ENCODE measurements at regions not wholly inside any gene's neighbourhood (a gene's known extent, or its start where the extent isn't known, plus 50 kb on each side); places are given as distances from the start of the nearest gene placed in this dataset.

DNA sequence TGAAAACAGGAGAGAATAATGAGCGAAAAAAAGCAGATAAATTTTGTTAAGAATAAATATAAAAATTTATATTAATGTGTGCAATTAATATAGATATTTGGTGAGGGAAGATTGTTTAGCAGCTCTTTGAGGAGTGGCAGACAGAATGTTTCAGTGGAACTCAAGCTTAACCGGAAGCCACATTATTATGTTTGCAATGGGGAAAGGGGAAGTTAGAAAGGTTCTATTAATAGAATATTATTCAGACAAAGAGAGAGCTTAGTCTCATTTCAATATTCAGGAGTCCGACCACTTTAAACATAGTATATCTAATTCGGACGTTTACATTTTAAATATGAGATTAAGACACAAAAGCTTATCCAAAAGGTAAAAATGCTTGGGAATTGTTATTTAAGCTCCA, 81.6 kb upstream of the KHDRBS2 start:
- no peak for TF ChIP-seq CTCF (IDR thresholded peaks at IDR 0.05; ENCODE audit: insufficient read depth, low read length)

GRCh38 chr6:62362097-62362496, 76.1 kb upstream of the KHDRBS2 start:
- TF ChIP-seq CTCF (IDR thresholded peaks at IDR 0.05; ENCODE audit: insufficient read depth, low read length): no peak
- no peak for DNase-seq (ENCODE audit: low read depth)
- H3K4me3 ChIP-seq (ENCODE audit: low read depth, low read length): no peak overlapping the region

More for the DNA sequence above, 81.6 kb upstream of the KHDRBS2 start:
- no peak for DNase-seq (ENCODE audit: low read depth)
- no peak overlapping the region for H3K4me3 ChIP-seq (ENCODE audit: low read depth, low read length)

GRCh38 chr6:62357835-62358234, 71.8 kb upstream of the KHDRBS2 start:
- no peak for DNase-seq (ENCODE audit: low read depth)
- H3K4me3 ChIP-seq (ENCODE audit: low read depth, low read length): no peak overlapping the region
- TF ChIP-seq CTCF (IDR thresholded peaks at IDR 0.05; ENCODE audit: insufficient read depth, low read length): no peak

- no peak for DNase-seq (ENCODE audit: low read depth)
- H3K4me3 ChIP-seq (ENCODE audit: low read depth, low read length): no peak overlapping the region
- no peak for TF ChIP-seq CTCF (IDR thresholded peaks at IDR 0.05; ENCODE audit: insufficient read depth, low read length)
Measured at GRCh38 chr6:62354261-62354660, 68.2 kb upstream of the KHDRBS2 start.

DNA sequence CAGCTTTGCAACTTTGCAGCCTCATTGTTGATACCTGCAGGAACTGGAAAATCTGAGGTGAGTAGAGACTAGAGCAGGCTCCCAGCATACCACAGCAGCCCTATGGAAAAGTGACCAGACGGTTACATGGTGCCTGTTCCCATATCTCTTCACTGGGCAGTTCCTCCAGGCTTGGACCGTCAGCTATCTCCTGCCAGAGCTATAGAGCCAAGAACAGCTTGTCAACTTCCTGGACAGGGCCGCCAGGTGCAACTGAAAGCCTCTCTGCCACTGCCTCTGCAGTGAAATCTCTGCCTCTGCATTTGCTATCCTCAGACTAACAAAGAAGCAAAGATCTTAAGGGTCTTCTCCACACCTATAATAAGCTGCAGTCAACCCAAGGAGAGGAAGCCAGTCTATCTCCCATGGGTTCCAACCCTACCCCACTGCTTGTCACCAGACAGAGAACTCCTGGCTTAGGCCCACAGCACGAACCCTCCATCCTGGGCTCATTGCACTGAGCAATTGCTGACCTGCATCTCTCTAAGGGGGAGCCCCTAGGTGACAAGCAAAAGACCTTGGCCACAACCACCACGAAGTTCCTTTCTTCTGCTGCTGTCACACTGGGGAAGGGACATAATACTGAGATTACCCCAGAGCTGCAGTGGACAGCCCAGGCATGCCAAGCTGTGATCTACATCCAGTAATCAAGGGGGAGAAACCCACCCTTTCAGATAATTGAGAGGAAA, 60.1 kb upstream of the KHDRBS2 start:
- no peak for DNase-seq (ENCODE audit: low read depth)
- TF ChIP-seq CTCF (IDR thresholded peaks at IDR 0.05; ENCODE audit: insufficient read depth, low read length): no peak
- no peak overlapping the region for H3K4me3 ChIP-seq (ENCODE audit: low read depth, low read length)

DNA sequence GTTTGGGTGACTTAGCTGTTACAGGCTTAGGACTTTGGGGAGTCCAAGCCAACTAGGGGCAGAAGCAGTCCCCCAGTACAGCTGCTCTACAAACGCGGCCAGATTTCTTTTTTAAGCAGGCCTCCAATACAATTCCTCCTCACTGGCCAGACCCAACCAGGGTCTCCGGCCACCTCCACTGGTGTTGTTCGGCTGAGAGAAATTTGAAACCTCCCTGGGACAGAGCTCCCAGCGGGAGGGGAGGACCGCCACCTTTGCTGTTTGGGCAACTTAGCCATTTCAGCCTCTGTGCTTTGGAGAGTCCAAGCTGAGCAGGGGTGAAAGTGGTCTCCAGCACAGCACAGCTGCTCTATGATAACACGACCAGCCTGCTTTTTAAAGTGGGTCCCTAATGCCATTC, 59.4 kb upstream of the KHDRBS2 start:
- no peak for DNase-seq (ENCODE audit: low read depth)
- TF ChIP-seq CTCF (IDR thresholded peaks at IDR 0.05; ENCODE audit: insufficient read depth, low read length): no peak
- H3K4me3 ChIP-seq (ENCODE audit: low read depth, low read length): no peak overlapping the region

DNA sequence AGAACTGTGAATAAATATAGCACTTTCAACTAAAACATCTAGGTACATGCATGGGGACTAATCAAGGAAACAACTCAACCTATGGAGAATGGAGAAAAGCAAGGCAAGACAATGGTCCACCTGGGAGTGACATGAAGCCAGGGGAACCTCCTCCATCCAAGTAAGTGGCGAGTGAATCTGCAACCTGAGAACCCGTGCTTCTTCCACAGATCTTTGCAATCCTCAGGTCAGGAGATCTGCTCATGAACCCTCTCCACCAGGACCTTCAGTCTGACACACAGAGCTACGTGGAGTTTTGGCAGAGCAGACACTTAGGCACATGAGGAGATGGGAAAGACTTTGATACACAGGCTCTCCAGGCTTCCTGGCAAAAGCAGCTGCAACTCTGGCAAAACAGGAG, 58.8 kb upstream of the KHDRBS2 start:
- no peak for TF ChIP-seq CTCF (IDR thresholded peaks at IDR 0.05; ENCODE audit: insufficient read depth, low read length)
- no peak for DNase-seq (ENCODE audit: low read depth)
- no peak overlapping the region for H3K4me3 ChIP-seq (ENCODE audit: low read depth, low read length)

Data from fibroblast of the aortic adventitia (primary cell).